HL-60/S4 treated with phorbol 12-myristate 13-acetate at 8.2 ng/mL for 4 days and 3 days (cell line): ENCODE measurements at regions not wholly inside any gene's neighbourhood (a gene's known extent, or its start where the extent isn't known, plus 50 kb on each side); places are given as distances from the start of the nearest gene placed in this dataset.

Experiments used
- in situ Hi-C: fragments of 300-500 bp; cut with MboI; formaldehyde crosslinking; loops from 2 replicates; pipeline ENCODE4 v1.15.0; 2022; ENCODE audit warnings: low sequenced_read_pairs

DNA sequence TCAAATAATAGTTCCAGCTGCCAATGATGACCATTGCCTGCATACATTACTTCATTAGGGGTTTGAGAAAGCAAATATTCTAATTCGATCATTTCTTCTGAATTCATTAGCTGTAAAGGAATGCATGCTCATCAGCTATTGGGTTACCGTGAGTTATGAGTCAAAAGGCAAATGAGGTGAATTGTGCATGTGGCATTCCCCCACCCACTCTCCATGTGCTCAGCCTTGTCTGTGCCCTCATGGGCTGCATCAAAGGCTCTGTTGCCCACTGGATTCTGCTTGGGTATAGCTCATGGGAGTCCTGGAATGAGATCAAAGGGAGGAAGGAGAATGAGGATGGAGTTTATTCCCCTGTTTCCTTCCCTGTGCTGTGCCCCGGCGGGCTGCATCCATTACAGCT, 99.3 kb upstream of the CHRNA7 start:
- in situ Hi-C loops, result no loop called here

GRCh38 chr15:31932576-31932975, 97.7 kb upstream of the CHRNA7 start:
- in situ Hi-C loops, result no loop called here

GRCh38 chr15:31934821-31935220, 95.5 kb upstream of the CHRNA7 start:
- in situ Hi-C loops, result no loop called here

DNA sequence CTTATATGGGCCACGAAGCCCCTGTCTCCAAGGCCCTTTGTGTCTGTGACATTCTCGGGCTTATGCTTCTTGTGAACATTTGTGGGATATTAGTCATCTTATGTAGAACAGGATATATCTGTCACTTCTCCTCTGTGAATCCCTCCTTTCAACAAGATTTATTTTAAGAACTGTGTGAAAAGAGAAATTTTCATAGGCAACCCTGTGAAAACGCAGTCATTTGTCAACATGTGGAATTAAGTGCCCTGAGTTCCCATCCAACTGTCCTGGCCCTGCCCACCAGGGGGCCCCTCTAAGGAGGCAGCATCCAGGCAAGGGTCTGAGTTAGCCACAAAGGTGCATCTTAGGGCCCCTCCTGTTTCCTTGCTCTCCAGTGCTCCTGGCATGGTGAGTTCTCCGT, 76.8 kb upstream of the CHRNA7 start:
- in situ Hi-C loops, result no loop called here

- in situ Hi-C loops, result no loop called here
Measured at GRCh38 chr15:31954374-31955172, 75.7 kb upstream of the CHRNA7 start.

GRCh38 chr15:31955734-31956133, 74.6 kb upstream of the CHRNA7 start:
- in situ Hi-C loops, result no loop called here

DNA sequence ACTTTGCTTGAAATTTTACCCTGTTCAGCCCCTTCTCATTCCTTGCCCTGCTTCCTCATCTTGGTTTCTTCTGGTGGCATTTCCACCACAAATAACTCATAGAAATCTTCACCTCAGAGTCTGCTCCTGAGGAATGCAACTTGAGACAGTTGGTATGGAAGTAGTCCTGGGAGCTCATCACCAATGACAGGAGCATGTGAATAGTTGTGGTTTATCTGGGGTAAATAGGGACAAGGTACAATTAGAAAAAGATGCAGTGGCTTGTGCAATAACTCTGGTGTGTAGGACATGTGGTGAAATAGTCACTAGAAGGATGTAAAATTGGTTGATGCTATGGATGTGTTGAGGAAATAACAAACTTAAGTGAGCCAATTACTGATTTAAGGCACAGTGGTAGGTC, 72.7 kb upstream of the CHRNA7 start:
- in situ Hi-C loops, result no loop called here

GRCh38 chr15:31964586-31965307, 65.6 kb upstream of the CHRNA7 start:
- in situ Hi-C loops, result no loop called here

DNA sequence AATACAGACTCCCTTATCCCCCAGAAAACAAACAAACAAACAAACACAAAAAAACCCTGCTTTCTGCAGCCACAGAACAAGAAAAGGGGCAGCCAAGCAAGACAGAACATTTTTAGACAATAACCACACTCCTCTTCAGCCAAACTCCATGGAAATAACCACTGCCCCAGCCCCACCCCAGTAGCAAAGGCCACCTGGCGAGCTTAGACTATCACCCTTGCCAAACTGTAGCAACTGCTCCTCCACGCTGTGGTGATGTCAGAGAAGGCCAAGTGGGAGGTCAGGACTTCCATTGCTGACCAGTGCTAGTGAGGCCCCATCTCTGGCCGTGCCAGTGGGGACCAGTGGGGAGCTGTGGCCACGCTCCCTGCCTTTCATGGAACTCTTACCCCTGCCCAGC, 60.3 kb upstream of the CHRNA7 start:
- in situ Hi-C loops, result no loop called here

DNA sequence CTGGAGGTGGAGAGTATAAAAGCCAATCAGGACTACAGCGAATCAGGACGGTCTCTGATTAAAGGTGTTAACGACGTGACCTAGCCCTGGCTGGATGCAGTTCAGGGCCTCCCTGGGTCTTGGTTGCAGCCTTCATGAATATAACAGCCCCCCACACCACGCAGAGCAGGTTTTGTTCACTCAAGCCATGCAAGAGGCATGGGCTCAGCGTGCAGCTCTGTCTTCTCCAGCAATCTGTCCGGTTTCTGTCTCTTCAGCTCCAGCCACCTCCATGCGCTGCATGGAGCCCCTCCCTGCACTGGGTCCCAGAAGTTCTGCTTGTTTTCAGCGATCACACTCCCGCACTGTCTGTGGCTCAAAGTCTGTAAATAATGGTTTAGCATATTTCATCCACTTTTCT, 57.1 kb upstream of the CHRNA7 start:
- in situ Hi-C loops, result no loop called here

DNA sequence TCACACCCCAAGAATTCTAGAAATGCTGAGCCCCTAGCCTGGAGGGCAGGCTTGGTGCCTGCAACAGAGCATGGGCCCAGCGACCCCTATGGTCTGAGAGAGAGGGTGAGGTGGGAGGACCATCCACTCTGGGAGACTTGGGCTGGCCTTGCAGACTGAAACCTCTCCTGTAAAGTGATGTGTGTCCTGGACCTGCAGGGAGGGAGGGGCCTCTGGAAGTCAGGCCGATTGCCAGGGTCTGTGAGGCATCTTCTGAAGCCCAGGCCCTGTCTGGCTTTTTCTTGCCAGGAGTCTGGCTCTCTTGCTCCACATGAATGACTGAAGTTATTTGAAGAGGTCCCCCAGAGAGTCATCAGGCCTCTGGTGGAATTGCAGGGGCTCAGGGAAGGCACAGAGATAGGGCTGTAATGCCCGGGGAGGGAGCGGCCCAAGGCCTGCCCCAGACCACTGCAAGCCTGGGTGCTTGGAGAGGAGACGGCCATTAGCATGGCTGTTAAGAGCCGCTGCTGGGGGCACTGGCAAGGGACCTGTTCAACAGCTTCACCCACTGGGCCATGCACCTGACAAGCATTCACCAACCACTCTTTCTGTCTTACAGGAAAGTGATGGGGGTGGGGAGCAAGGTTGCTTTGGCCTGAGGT, 56.0 kb upstream of the CHRNA7 start:
- in situ Hi-C loops, result no loop called here

DNA sequence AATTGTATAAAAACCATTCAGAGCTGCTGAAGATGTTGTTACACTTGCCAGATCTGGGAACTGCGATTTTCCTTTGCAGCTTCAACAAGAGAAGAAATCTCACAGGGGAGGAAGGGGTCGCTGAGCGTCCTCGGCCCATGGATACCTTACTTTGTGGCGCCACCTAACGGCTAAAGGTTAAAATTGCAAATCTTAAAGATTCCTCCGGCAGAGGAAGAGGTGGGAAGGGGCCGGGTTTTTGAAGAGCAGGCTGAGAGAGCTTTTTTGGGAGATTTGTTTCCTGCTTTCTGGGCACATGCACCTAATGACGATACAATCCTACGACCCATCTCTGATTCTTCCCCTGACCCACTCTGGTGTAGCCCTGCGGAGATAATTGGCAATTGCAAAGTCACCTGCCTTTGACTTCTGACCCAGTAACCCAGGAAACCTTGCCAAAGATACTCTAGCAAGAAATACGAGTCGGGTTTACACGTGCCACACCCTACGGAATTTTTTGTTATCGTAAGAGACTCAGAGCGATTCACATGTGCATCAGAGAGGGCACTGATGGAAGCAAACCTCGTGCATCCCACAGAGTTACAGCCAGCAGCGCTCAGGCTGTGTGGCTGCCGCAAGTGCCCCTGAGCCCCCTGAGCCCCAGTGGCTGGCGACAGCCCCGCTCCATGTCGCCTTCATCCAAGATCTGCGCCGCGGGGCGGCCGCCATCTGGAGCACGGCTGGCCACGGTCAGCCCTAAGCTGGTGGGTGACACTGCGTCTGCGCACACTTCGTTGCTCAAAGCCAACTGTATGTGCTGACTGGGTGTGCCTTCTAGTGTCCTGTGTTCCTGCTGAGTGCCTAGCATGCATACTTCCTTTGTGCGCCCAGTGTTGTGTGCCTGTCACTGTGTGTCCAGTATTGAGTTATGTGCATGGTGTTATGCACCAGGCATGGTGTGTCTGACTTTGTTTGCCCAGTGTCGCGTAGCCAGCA, 55.2 kb upstream of the CHRNA7 start:
- in situ Hi-C loops, result no loop called here

DNA sequence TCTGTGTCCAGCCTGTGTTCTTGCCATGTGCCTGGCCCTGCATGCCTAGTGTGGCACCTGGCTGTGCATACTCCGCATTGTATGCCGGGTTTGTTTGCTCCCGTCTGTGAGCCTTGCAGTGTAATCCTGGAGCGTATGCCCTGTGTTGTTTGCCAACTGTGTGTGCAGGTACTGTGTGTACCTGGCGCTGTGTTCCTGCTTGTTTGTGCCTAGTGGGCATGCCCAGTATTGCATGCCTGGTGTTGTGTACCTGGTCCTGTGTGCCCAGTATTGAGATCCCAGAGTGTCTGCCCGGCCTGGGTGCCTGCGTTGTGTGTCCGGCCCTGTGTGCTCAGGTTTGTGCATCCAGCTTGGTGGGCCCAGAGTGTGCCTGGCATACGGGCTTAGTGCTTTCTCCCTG, 54.5 kb upstream of the CHRNA7 start:
- in situ Hi-C loops, result no loop called here

GRCh38 chr15:31977138-31977537, 53.2 kb upstream of the CHRNA7 start:
- in situ Hi-C loops, result no loop called here

- in situ Hi-C loops, result no loop called here
Measured at GRCh38 chr15:31977812-31978661, 52.3 kb upstream of the CHRNA7 start.
